ENCODE measurements at regions not wholly inside any gene's neighbourhood (a gene's known extent, or its start where the extent isn't known, plus 50 kb on each side); places are given as distances from the start of the nearest gene placed in this dataset.

DNA sequence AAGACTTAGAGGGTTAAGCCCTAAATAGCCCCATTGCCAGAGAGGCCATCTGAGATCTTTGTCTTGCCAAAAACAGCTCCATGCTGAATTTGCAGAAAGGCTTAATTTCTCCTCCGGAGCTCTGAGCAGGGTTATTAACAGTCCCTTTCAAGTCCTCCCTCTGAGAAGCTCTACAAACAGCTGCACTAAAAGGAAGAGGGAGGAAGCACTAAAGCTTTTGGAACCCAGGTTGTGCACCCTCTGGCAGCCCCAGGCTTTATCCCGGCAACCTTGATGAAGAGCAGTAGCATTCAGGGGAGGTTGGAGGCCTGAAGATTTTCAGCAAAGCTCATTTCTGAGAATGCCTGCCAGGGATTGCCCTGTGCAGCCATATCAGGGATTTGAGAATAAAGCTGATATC is 554.7 kb downstream of the RBFOX1 start:
- Histone ChIP-seq H3K4me1 (peaks cover 33% of the 10 kb centered on the region), H2AFZ (replicated peaks) (no peak overlapping the region), H3K79me2 (ENCODE audit: low read depth) (no peaks in the 10 kb centered on the region), H3K9me3 (ENCODE audit: low read depth) (no peaks in the 10 kb centered on the region), H3F3A (ENCODE audit: low read depth) (peaks cover 24% of the 10 kb centered on the region), H3K27ac (peak overlapping the region; percentile 63), H3K9ac (no peak overlapping the region), H3K36me3 (no peaks in the 10 kb centered on the region), H4K20me1 (ENCODE audit: low read depth) (no peaks in the 10 kb centered on the region), H3K4me3 (no peak overlapping the region), H3K27me3 (no peaks in the 10 kb centered on the region), H3K4me2 (peak overlapping the region; percentile 60)
- peak overlapping the region; percentile 43 for H3K27ac Mint-ChIP-seq
- no peak overlapping the region for H3K4me3 Mint-ChIP-seq
- no peaks in the 10 kb centered on the region for H3K9me3 Mint-ChIP-seq
- TF ChIP-seq, protein P1, sequence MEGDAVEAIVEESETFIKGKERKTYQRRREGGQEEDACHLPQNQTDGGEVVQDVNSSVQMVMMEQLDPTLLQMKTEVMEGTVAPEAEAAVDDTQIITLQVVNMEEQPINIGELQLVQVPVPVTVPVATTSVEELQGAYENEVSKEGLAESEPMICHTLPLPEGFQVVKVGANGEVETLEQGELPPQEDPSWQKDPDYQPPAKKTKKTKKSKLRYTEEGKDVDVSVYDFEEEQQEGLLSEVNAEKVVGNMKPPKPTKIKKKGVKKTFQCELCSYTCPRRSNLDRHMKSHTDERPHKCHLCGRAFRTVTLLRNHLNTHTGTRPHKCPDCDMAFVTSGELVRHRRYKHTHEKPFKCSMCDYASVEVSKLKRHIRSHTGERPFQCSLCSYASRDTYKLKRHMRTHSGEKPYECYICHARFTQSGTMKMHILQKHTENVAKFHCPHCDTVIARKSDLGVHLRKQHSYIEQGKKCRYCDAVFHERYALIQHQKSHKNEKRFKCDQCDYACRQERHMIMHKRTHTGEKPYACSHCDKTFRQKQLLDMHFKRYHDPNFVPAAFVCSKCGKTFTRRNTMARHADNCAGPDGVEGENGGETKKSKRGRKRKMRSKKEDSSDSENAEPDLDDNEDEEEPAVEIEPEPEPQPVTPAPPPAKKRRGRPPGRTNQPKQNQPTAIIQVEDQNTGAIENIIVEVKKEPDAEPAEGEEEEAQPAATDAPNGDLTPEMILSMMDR (IDR thresholded peaks at IDR 0.05): no peak
- TF ChIP-seq EZH2phosphoT487 (IDR thresholded peaks at IDR 0.05) (peak; percentile 29), EZH2 (IDR thresholded peaks at IDR 0.05) (no peak)
- peaks cover 29% of the 10 kb centered on the region for H3K4me1 Mint-ChIP-seq
- DNase-seq (ENCODE audit: low spot score): peak; percentile 26
- no peaks in the 10 kb centered on the region for H3K36me3 Mint-ChIP-seq
- H3K27me3 Mint-ChIP-seq (ENCODE audit: insufficient read depth, low read depth): peaks cover 7% of the 10 kb centered on the region

DNA sequence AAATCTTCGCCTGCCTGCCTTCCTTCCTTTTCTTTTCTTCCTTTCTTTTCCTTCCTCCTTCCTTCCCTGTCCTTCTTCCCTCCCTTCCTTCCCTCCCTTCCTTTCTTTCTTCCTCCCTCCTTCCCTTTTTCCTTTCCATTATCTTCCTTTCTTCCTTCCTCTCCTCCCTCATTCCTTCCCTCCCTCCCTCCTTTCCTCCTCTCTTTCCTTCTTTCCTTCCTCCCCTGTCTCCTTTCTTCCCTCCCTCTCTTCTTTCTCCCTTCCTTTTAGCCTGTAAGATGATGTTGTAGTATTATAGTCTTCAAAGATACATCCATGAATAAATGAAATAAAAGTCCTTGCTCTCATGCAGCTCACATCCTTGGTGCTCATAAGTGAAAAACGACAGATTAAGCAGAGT is 539.3 kb downstream of the RBFOX1 start:
- Histone ChIP-seq H3K9ac (no peak overlapping the region), H2AFZ (replicated peaks) (no peak overlapping the region), H3K79me2 (ENCODE audit: low read depth) (no peaks in the 10 kb centered on the region), H3K4me2 (no peak overlapping the region), H3K36me3 (no peaks in the 10 kb centered on the region), H3K9me3 (ENCODE audit: low read depth) (no peaks in the 10 kb centered on the region), H4K20me1 (ENCODE audit: low read depth) (no peaks in the 10 kb centered on the region), H3K27me3 (no peaks in the 10 kb centered on the region), H3F3A (ENCODE audit: low read depth) (no peaks in the 10 kb centered on the region), H3K4me3 (no peak overlapping the region), H3K27ac (no peak overlapping the region), H3K4me1 (no peaks in the 10 kb centered on the region)
- H3K4me3 Mint-ChIP-seq: no peak overlapping the region
- DNase-seq (ENCODE audit: low spot score): no peak
- H3K27me3 Mint-ChIP-seq (ENCODE audit: insufficient read depth, low read depth): no peaks in the 10 kb centered on the region
- H3K27ac Mint-ChIP-seq: no peak overlapping the region
- H3K4me1 Mint-ChIP-seq: no peaks in the 10 kb centered on the region
- TF ChIP-seq EZH2phosphoT487 (IDR thresholded peaks at IDR 0.05) (no peak), EZH2 (IDR thresholded peaks at IDR 0.05) (no peak)
- TF ChIP-seq, protein P1 (IDR thresholded peaks at IDR 0.05): no peak
- no peaks in the 10 kb centered on the region for H3K9me3 Mint-ChIP-seq
- H3K36me3 Mint-ChIP-seq: no peaks in the 10 kb centered on the region

DNA sequence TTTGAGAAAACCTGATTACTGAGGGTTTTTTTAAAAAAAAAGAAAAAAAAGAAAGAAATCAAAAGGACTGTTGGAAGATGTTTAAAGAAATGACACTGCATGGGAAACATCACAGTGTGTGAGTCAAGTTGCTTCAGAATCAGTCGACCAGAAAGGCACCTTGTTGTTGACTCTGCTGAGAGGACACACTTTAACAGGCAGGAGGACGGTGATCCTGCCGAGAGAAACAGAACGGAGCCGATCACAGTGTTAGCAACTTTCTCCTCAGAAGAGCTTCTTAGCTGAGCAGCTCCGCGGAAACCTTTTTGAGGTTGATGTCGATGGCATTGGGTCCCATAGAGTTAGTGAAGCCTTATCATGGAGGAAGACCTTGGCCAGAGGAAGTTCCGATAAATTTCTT is 538.7 kb downstream of the RBFOX1 start:
- no peaks in the 10 kb centered on the region for H3K36me3 Mint-ChIP-seq
- no peaks in the 10 kb centered on the region for H3K36me3 ChIP-seq
- no peaks in the 10 kb centered on the region for H3K9me3 Mint-ChIP-seq
- no peaks in the 10 kb centered on the region for H3F3A ChIP-seq (ENCODE audit: low read depth)
- H3K9me3 ChIP-seq (ENCODE audit: low read depth): no peaks in the 10 kb centered on the region
- TF ChIP-seq EZH2 (IDR thresholded peaks at IDR 0.05) (no peak), EZH2phosphoT487 (IDR thresholded peaks at IDR 0.05) (no peak)
- TF ChIP-seq, protein P1 (IDR thresholded peaks at IDR 0.05): no peak
- no peak overlapping the region for H3K4me3 ChIP-seq
- no peaks in the 10 kb centered on the region for H3K27me3 ChIP-seq
- no peak overlapping the region for H3K4me3 Mint-ChIP-seq
- H3K27ac ChIP-seq: no peak overlapping the region
- H3K4me2 ChIP-seq: no peak overlapping the region
- no peaks in the 10 kb centered on the region for H3K4me1 ChIP-seq
- no peaks in the 10 kb centered on the region for H4K20me1 ChIP-seq (ENCODE audit: low read depth)
- no peaks in the 10 kb centered on the region for H3K4me1 Mint-ChIP-seq
- no peaks in the 10 kb centered on the region for H3K79me2 ChIP-seq (ENCODE audit: low read depth)
- H2AFZ ChIP-seq (replicated peaks): no peak overlapping the region
- no peak overlapping the region for H3K9ac ChIP-seq
- no peak for DNase-seq (ENCODE audit: low spot score)
- no peak overlapping the region for H3K27ac Mint-ChIP-seq
- H3K27me3 Mint-ChIP-seq (ENCODE audit: insufficient read depth, low read depth): no peaks in the 10 kb centered on the region

Data from neural progenitor cell (in vitro differentiated cells).